HepG2 (cell line): ENCODE measurements at regions not wholly inside any gene's neighbourhood (a gene's known extent, or its start where the extent isn't known, plus 50 kb on each side); places are given as distances from the start of the nearest gene placed in this dataset.

Source experiments
- AFF4 ChIP-seq: sonication (generic); formaldehyde crosslinking; IDR thresholded peaks from 2 replicates; pipeline ENCODE4 v1.4.0; 2020; ENCODE audit warnings: missing genetic modification reagents
- DNMT3B ChIP-seq: conservative IDR thresholded peaks from 2 replicates; pipeline ENCODE4 v1.6.1; 2016; ENCODE audit warnings: missing biosample characterization, control low read depth
- ETV6 ChIP-seq: sonication (generic); formaldehyde crosslinking; conservative IDR thresholded peaks from 2 replicates; pipeline ENCODE4 v1.4.0; 2020; ENCODE audit warnings: missing genetic modification reagents
- IRF2 ChIP-seq: IDR thresholded peaks from 2 replicates; pipeline ENCODE4 v1.6.1; 2018; ENCODE audit warnings: missing genetic modification reagents, missing compliant biosample characterization
- KLF16 ChIP-seq, 2 experiments: sonication (generic) in 1 of 2; formaldehyde crosslinking in 1 of 2; IDR thresholded peaks; 2 replicates each; pipeline versions ENCODE4 v1.6.1 to v1.8.0; 2016 to 2023; ENCODE audit warnings: missing genetic modification reagents in 2 of 2, missing compliant biosample characterization in 1 of 2
- MIXL1 ChIP-seq: IDR thresholded peaks from 2 replicates; pipeline ENCODE4 v1.6.1; 2016
- PHF8 ChIP-seq: sonication (generic); formaldehyde crosslinking; IDR thresholded peaks from 2 replicates; pipeline ENCODE4 v1.5.0; 2020; ENCODE audit warnings: missing genetic modification reagents
- RELA ChIP-seq: sonication (generic); formaldehyde crosslinking; IDR thresholded peaks from 2 replicates; pipeline ENCODE4 v1.4.0; 2020; ENCODE audit warnings: missing genetic modification reagents
- RFXAP ChIP-seq: sonication (generic); formaldehyde crosslinking; IDR thresholded peaks from 2 replicates; pipeline ENCODE4 v1.4.0; 2020; ENCODE audit warnings: missing genetic modification reagents, borderline replicate concordance
- SIX1 ChIP-seq: sonication (generic); formaldehyde crosslinking; IDR thresholded peaks from 2 replicates; pipeline ENCODE4 v1.4.0; 2020; ENCODE audit warnings: missing genetic modification reagents, borderline replicate concordance
- SMAD1 ChIP-seq: sonication (generic); formaldehyde crosslinking; IDR thresholded peaks from 2 replicates; pipeline ENCODE4 v1.4.0; 2020; ENCODE audit warnings: missing genetic modification reagents, low read depth, mild to moderate bottlenecking, borderline replicate concordance
- THAP9 ChIP-seq: sonication (generic); formaldehyde crosslinking; IDR thresholded peaks from 2 replicates; pipeline ENCODE4; 2020; ENCODE audit warnings: missing genetic modification reagents, mild to moderate bottlenecking, borderline replicate concordance
- ZMYM4 ChIP-seq: sonication (generic); formaldehyde crosslinking; IDR thresholded peaks from 2 replicates; pipeline ENCODE4 v1.8.1; 2023; ENCODE audit warnings: mild to moderate bottlenecking, missing genetic modification reagents
- ZNF790 ChIP-seq: sonication (generic); formaldehyde crosslinking; IDR thresholded peaks from 2 replicates; pipeline ENCODE4 v1.8.0; 2022; ENCODE audit warnings: missing genetic modification reagents, mild to moderate bottlenecking, borderline replicate concordance
- TF ChIP-seq, protein P1 (sequence below): IDR thresholded peaks from 2 replicates; pipeline ENCODE4 v1.6.1; 2018; ENCODE audit warnings: missing genetic modification reagents, mild to moderate bottlenecking, missing compliant biosample characterization
- TF ChIP-seq, protein P2 (sequence below): sonication (generic); formaldehyde crosslinking; IDR thresholded peaks from 2 replicates; pipeline ENCODE4 v1.4.0; 2020; ENCODE audit warnings: missing genetic modification reagents
- TF ChIP-seq, protein P3 (sequence below): sonication (generic); formaldehyde crosslinking; IDR thresholded peaks from 2 replicates; pipeline ENCODE4 v1.4.0; 2020; ENCODE audit warnings: missing genetic modification reagents
- TF ChIP-seq, protein P4 (sequence below): sonication (generic); formaldehyde crosslinking; IDR thresholded peaks from 2 replicates; pipeline ENCODE4 v1.8.0; 2022; ENCODE audit warnings: mild to moderate bottlenecking, missing genetic modification reagents, moderate library complexity

GRCh38 chr17:72479113-72479512 is 358.3 kb downstream of the SOX9 start (continued):
- TF ChIP-seq SIX1 (CRISPR knock-in tag) (0 out of 2 replicates have a peak, but pooled peaks have one; percentile 15), RELA (CRISPR knock-in tag) (0 out of 2 replicates have a peak, but pooled peaks have one; percentile 36), MIXL1 (no peak), SMAD1 (CRISPR knock-in tag) (no peak; the same call in 1 of the 2 replicates), AFF4 (CRISPR knock-in tag) (no peak), KLF16 (CRISPR knock-in tag; IDR thresholded peaks at IDR 0.05) (0 out of 4 replicates have a peak, but pooled peaks of 1 of the 2 experiments have one; percentile 43), ZMYM4 (CRISPR knock-in tag) (peak; percentile 55; the same call in 1 of the 2 replicates), IRF2 (CRISPR knock-in tag) (no peak), DNMT3B (CRISPR knock-in tag) (no peak), ZNF790 (CRISPR knock-in tag) (no peak), ETV6 (no peak), RFXAP (CRISPR knock-in tag) (no peak), PHF8 (CRISPR knock-in tag) (no peak), THAP9 (CRISPR knock-in tag) (no peak)
- TF ChIP-seq, protein P1, sequence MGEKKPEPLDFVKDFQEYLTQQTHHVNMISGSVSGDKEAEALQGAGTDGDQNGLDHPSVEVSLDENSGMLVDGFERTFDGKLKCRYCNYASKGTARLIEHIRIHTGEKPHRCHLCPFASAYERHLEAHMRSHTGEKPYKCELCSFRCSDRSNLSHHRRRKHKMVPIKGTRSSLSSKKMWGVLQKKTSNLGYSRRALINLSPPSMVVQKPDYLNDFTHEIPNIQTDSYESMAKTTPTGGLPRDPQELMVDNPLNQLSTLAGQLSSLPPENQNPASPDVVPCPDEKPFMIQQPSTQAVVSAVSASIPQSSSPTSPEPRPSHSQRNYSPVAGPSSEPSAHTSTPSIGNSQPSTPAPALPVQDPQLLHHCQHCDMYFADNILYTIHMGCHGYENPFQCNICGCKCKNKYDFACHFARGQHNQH, result no peak
- TF ChIP-seq, protein P2, sequence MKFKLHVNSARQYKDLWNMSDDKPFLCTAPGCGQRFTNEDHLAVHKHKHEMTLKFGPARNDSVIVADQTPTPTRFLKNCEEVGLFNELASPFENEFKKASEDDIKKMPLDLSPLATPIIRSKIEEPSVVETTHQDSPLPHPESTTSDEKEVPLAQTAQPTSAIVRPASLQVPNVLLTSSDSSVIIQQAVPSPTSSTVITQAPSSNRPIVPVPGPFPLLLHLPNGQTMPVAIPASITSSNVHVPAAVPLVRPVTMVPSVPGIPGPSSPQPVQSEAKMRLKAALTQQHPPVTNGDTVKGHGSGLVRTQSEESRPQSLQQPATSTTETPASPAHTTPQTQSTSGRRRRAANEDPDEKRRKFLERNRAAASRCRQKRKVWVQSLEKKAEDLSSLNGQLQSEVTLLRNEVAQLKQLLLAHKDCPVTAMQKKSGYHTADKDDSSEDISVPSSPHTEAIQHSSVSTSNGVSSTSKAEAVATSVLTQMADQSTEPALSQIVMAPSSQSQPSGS (CRISPR knock-in tag), result peak; percentile 45; the same call in 1 of the 2 replicates
- TF ChIP-seq, protein P3, sequence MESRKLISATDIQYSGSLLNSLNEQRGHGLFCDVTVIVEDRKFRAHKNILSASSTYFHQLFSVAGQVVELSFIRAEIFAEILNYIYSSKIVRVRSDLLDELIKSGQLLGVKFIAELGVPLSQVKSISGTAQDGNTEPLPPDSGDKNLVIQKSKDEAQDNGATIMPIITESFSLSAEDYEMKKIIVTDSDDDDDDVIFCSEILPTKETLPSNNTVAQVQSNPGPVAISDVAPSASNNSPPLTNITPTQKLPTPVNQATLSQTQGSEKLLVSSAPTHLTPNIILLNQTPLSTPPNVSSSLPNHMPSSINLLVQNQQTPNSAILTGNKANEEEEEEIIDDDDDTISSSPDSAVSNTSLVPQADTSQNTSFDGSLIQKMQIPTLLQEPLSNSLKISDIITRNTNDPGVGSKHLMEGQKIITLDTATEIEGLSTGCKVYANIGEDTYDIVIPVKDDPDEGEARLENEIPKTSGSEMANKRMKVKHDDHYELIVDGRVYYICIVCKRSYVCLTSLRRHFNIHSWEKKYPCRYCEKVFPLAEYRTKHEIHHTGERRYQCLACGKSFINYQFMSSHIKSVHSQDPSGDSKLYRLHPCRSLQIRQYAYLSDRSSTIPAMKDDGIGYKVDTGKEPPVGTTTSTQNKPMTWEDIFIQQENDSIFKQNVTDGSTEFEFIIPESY (CRISPR knock-in tag), result no peak; the same call in 1 of the 2 replicates
- TF ChIP-seq, protein P4, sequence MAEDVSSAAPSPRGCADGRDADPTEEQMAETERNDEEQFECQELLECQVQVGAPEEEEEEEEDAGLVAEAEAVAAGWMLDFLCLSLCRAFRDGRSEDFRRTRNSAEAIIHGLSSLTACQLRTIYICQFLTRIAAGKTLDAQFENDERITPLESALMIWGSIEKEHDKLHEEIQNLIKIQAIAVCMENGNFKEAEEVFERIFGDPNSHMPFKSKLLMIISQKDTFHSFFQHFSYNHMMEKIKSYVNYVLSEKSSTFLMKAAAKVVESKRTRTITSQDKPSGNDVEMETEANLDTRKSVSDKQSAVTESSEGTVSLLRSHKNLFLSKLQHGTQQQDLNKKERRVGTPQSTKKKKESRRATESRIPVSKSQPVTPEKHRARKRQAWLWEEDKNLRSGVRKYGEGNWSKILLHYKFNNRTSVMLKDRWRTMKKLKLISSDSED (CRISPR knock-in tag), result no peak
